PC-3 (cell line): ENCODE measurements at regions not wholly inside any gene's neighbourhood (a gene's known extent, or its start where the extent isn't known, plus 50 kb on each side); places are given as distances from the start of the nearest gene placed in this dataset.

ENCODE experiments used
- ATAC-seq: fragments of 200-7000 bp; cut with Tn5 transposase; 2 replicates; pipeline ENCODE4 v1.9.1; 2020; ENCODE audit warnings: mild to moderate bottlenecking, moderate library complexity
- BruUV-seq: library from RNA; stranded (reverse); fragments of 400-500 nt; replicated peaks from 2 replicates; lab custom pipeline; 2021; lab: Mats Ljungman, UMichigan
- CTCF ChIA-PET: fragments of 300-600 bp; sonication (Branson Sonifier 250); formaldehyde crosslinking; loops from one replicate; lab custom pipeline; 2022; ENCODE audit warnings: antibody characterized with exemption; lab: Charles Lee
- POLR2A ChIA-PET: fragments of 300-600 bp; sonication (Branson Sonifier 250); formaldehyde crosslinking; loops from one replicate; lab custom pipeline; 2022; ENCODE audit warnings: antibody characterized with exemption; ENCODE audit not compliant: unreplicated experiment; lab: Charles Lee
- DNase-seq: peaks from one replicate; pipeline ENCODE4 v3.0.0-alpha.2; 2015
- H2AFZ ChIP-seq: fragments of 300-600 bp; sonication (generic); 2 replicates; pipeline ENCODE4 v1.6.0; 2016; ENCODE audit warnings: antibody characterized with exemption, low read length
- H3F3A ChIP-seq: fragments of 300-600 bp; sonication (generic); one replicate; pipeline ENCODE4 v1.6.0; 2017; ENCODE audit warnings: antibody characterized with exemption, low read length, control low read depth, mild to moderate bottlenecking; ENCODE audit not compliant: unreplicated experiment
- H3K27ac ChIP-seq: fragments of 300-600 bp; sonication (generic); 2 replicates; pipeline ENCODE4 v1.5.1; 2016; ENCODE audit warnings: mild to moderate bottlenecking, low read length
- H3K27me3 ChIP-seq: fragments of 300-600 bp; sonication (generic); 2 replicates; pipeline ENCODE4 v1.6.1; 2016; ENCODE audit warnings: low read length, mixed read lengths
- H3K36me3 ChIP-seq: fragments of 300-600 bp; sonication (generic); 2 replicates; pipeline ENCODE4 v1.6.1; 2016; ENCODE audit warnings: low read depth, mixed run types, low read length, mixed read lengths
- H3K4me1 ChIP-seq: fragments of 300-600 bp; sonication (generic); 2 replicates; pipeline ENCODE4 v1.5.1; 2016; ENCODE audit warnings: low read length; ENCODE audit not compliant: insufficient read depth
- H3K4me2 ChIP-seq: fragments of 300-600 bp; sonication (generic); 2 replicates; pipeline ENCODE4 v1.6.0; 2016; ENCODE audit warnings: low read length
- H3K4me3 ChIP-seq: fragments of 300-600 bp; sonication (generic); 2 replicates; pipeline ENCODE4 v1.5.1; 2016; ENCODE audit warnings: mild to moderate bottlenecking, low read length, mixed read lengths
- H3K79me2 ChIP-seq: fragments of 300-600 bp; sonication (generic); 2 replicates; pipeline ENCODE4 v1.6.1; 2017; ENCODE audit warnings: low read length, mixed read lengths
- H3K9ac ChIP-seq: fragments of 300-600 bp; sonication (generic); 2 replicates; pipeline ENCODE4 v1.6.0; 2016; ENCODE audit warnings: mild to moderate bottlenecking, low read length
- H3K9me2 ChIP-seq: fragments of 300-600 bp; sonication (generic); replicated peaks from 2 replicates; pipeline ENCODE4 v1.6.1; 2016; ENCODE audit warnings: mixed run types, low read length, mixed read lengths
- H3K9me3 ChIP-seq: fragments of 300-600 bp; sonication (generic); 2 replicates; pipeline ENCODE4 v1.6.1; 2016; ENCODE audit warnings: low read length, mixed read lengths
- H4K20me1 ChIP-seq: fragments of 300-600 bp; sonication (generic); 2 replicates; pipeline ENCODE4 v1.6.1; 2016; ENCODE audit warnings: low read length, mixed read lengths
- CTCF ChIP-seq: fragments of 300-600 bp; sonication (generic); conservative IDR thresholded peaks from 2 replicates; pipeline ENCODE4 v1.5.1; 2017; ENCODE audit warnings: antibody characterized with exemption, low read depth, mild to moderate bottlenecking, low read length
- EZH2 ChIP-seq: fragments of 300-600 bp; sonication (generic); IDR thresholded peaks from one replicate; pipeline ENCODE4 v1.6.1; 2017; ENCODE audit warnings: antibody characterized with exemption, mild to moderate bottlenecking, low read length; ENCODE audit not compliant: unreplicated experiment
- EZH2phosphoT487 ChIP-seq: fragments of 300-600 bp; sonication (generic); IDR thresholded peaks from 2 replicates; pipeline ENCODE4 v1.6.1; 2018; ENCODE audit warnings: mild to moderate bottlenecking, antibody characterized with exemption, low read length, borderline replicate concordance
- intact Hi-C: fragments of 100-400 bp; cut with micrococcal nuclease; formaldehyde crosslinking; loops from 2 replicates; pipeline ENCODE4 v1.9.0; 2023

GRCh38 chr21:16590641-16591292, 861.0 kb downstream of the USP25 start:
- no peaks in the 10 kb centered on the region for H3K9me3 ChIP-seq
- H3F3A ChIP-seq, result no peaks in the 10 kb centered on the region
- H2AFZ ChIP-seq, result no peak overlapping the region
- no TSS peak for BruUV-seq
- no peaks in the 10 kb centered on the region for H3K4me1 ChIP-seq
- no peak overlapping the region for H3K9ac ChIP-seq
- no peaks in the 10 kb centered on the region for H3K9me2 ChIP-seq
- no peak overlapping the region for H3K4me2 ChIP-seq
- no peak for TF ChIP-seq CTCF
- no peak for TF ChIP-seq EZH2
- TF ChIP-seq EZH2phosphoT487, result no peak
- no peaks in the 10 kb centered on the region for H3K36me3 ChIP-seq
- H3K79me2 ChIP-seq, result no peaks in the 10 kb centered on the region
- no peak overlapping the region for H3K27ac ChIP-seq
- CTCF ChIA-PET, result no interaction called here
- no peaks in the 10 kb centered on the region for H3K27me3 ChIP-seq
- DNase-seq (no peak), ATAC-seq (no peak)
- H4K20me1 ChIP-seq, result no peaks in the 10 kb centered on the region
- H3K4me3 ChIP-seq, result no peak overlapping the region
- intact Hi-C loops, result no loop called here
- POLR2A ChIA-PET, result no interaction called here

- Histone ChIP-seq H4K20me1 (no peaks in the 10 kb centered on the region), H3K9ac (no peak overlapping the region), H3K27me3 (no peaks in the 10 kb centered on the region), H3K27ac (no peak overlapping the region), H3K4me2 (no peak overlapping the region), H3K36me3 (no peaks in the 10 kb centered on the region), H3K79me2 (no peaks in the 10 kb centered on the region), H3K9me2 (no peaks in the 10 kb centered on the region), H2AFZ (no peak overlapping the region), H3K4me3 (no peak overlapping the region), H3K4me1 (no peaks in the 10 kb centered on the region), H3K9me3 (no peaks in the 10 kb centered on the region), H3F3A (no peaks in the 10 kb centered on the region)
- ChIA-PET CTCF (no interaction called here), POLR2A (no interaction called here)
- intact Hi-C loops, result no loop called here
- BruUV-seq, result no TSS peak
- DNase-seq, result no peak
- TF ChIP-seq EZH2phosphoT487 (no peak), CTCF (no peak), EZH2 (no peak)
- ATAC-seq, result no peak
Observed at GRCh38 chr21:16592381-16592780, 862.6 kb downstream of the USP25 start.

GRCh38 chr21:16594191-16594590, 864.4 kb downstream of the USP25 start:
- no peak overlapping the region for H3K9ac ChIP-seq
- CTCF ChIA-PET, result no interaction called here
- DNase-seq (no peak), ATAC-seq (no peak)
- no peaks in the 10 kb centered on the region for H3F3A ChIP-seq
- H3K9me2 ChIP-seq, result no peaks in the 10 kb centered on the region
- no peaks in the 10 kb centered on the region for H3K4me1 ChIP-seq
- TF ChIP-seq CTCF (no peak), EZH2 (no peak), EZH2phosphoT487 (no peak)
- no peak overlapping the region for H2AFZ ChIP-seq
- H3K4me2 ChIP-seq, result no peak overlapping the region
- no peak overlapping the region for H3K4me3 ChIP-seq
- no peaks in the 10 kb centered on the region for H4K20me1 ChIP-seq
- no TSS peak for BruUV-seq
- no peaks in the 10 kb centered on the region for H3K27me3 ChIP-seq
- no peaks in the 10 kb centered on the region for H3K9me3 ChIP-seq
- POLR2A ChIA-PET, result no interaction called here
- H3K36me3 ChIP-seq, result no peaks in the 10 kb centered on the region
- no peaks in the 10 kb centered on the region for H3K79me2 ChIP-seq
- intact Hi-C loops, result no loop called here
- H3K27ac ChIP-seq, result no peak overlapping the region
